GM21526 (cell line): ENCODE measurements at regions not wholly inside any gene's neighbourhood (a gene's known extent, or its start where the extent isn't known, plus 50 kb on each side); places are given as distances from the start of the nearest gene placed in this dataset.
"Not testable (repeated sequence)": the region's sequence is repeated elsewhere in the genome, so short reads cannot be mapped to it uniquely, and the experiment has no call there.

Experiments
- ATAC-seq: cut with Tn5 transposase; IDR thresholded peaks from one replicate; pipeline ENCODE4 v1.9.1; 2021; ENCODE audit warnings: moderate library complexity; ENCODE audit not compliant: unreplicated experiment, low FRiP score

DNA sequence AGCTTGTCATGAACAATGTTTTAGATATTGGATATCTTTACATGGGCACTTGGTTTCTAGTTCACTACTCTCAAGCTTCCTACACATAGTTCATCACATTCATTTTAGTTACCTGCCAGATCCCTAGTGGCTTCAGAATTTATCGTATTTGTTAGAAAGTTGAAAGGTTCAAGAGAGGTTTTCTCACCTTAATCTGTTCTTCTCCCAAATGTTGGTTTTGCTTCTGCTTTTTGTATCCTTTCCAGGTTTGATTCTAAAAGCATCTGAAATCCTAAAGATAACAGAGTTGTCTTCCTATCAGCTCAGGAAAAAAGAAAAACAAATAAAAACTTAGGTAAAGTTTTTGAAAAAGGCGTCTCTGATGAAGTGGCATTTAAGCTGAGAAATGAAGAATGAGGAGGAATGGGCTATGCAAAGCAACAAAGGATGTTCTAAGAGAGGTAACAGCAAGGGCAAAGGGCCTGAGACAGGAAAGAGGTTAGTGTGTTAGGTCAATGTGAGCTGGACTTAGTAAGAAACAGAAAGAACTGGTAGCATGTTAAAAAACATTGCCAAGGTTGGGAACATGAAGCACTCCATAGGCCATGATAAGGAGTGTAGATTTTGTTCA, 104.7 kb upstream of the CMC1 start:
- ATAC-seq: no peak

DNA sequence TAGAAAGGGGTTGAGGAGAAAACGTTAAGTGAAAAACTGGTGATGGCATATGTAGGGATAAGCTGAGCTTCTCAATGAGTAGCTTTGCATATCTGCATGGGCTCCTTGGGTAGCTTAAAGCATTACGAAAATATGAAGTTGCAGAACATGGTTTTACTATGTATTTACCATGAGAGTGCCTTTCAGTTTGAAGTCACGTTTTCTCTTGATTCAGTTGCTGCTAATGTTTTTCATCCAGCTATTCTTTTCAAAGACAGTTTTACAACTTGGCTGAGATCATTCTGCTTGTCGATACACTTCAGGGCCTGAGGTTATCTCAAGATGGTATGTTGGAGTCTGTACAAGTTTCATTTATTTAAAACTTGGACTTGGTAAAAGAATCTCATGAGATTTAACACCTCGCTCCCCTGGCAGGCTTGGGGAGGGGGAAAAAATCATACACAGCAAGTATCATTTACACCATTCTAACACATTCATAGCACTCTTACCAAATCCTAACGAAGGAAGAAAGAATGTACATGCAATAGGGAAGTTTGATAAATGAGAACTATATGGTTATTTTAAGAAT, 103.3 kb upstream of the CMC1 start:
- no peak for ATAC-seq

DNA sequence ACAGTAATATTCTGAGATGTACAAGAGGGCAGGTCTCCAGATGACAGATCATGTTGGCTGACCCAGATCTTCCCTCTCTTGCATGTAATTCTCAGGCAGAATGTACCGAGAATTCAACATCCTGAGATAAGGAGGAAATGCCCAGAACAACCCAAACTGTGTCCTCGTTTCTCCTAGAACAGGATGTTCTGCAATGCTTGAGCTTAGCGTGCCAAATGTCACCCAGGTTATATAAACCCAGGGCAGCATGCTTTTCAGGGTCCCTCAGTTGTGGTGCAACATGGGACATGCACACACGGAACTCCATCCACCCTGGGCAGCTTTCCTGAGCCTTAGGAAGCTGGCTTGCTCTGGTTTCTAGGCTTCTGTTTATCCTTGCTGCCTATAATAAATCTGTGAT, 102.1 kb upstream of the CMC1 start:
- ATAC-seq: no peak

DNA sequence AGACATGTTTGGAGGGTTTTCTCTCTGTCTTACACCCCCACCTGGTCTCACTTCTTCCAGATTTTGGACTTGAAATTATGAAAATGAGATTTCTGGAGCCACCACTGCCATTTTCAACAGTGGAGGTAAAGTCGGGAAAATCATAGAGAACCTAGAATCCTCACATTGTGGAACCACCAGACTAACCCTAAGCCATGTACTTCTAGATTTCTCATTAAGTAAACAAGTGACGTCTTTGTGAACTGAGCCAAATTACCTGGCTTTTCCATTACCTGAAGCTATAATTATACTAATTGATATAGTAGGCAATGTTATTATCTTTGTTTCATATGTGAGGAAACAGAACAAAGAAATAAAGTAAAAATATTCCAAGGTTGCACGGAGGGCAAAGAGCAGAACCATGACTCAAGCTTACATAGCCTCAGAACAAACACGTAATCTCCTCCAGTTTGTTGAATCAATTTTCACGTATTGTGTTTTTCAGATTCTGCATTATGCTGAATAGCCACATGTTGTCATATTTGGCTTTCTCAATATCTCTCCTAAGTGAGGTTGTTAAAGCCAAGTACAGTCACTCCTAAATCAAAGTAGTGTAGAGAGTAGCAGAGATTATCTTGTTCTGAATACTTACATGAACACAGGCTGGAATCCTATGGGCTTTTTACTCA, 101.3 kb upstream of the CMC1 start:
- no peak for ATAC-seq

DNA sequence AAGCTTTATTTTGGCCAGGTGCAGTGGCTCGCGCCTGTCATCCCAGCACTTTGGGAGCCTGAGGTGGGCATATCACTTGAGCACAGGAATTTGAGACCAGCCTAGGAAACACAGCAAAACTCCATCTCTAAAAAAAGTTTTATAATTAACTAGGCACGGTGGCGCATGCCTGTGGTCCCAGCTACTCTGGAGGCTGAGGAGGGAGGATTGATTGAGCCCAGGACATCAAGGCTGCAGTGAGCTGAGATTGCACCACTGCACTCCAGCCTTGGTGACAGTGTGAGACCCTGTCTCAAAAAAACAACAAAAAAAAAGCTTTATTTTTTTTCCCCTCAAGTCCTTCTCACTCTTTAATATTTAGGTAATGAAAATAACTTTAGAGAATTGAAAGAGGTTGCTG, 100.8 kb upstream of the CMC1 start:
- ATAC-seq: no peak

DNA sequence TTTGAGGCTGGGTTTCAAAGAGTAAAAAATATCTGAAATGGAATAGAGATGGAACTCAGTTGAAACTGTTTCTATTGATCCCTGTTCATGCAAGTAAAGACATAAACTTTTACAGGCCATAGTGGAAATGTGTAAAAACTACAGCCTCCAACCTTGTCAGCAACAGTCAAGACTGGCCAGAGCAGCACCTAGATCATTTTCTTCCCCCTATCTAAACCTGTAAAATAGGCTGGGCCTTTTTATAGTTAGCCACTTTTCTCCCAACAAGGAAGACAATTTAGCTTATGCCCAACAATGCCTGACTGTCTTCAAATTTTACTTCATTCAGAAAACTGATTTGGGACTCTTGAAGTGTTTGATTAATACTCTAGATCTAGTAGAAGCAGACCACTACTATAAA, 91.5 kb upstream of the CMC1 start:
- ATAC-seq: no peak

DNA sequence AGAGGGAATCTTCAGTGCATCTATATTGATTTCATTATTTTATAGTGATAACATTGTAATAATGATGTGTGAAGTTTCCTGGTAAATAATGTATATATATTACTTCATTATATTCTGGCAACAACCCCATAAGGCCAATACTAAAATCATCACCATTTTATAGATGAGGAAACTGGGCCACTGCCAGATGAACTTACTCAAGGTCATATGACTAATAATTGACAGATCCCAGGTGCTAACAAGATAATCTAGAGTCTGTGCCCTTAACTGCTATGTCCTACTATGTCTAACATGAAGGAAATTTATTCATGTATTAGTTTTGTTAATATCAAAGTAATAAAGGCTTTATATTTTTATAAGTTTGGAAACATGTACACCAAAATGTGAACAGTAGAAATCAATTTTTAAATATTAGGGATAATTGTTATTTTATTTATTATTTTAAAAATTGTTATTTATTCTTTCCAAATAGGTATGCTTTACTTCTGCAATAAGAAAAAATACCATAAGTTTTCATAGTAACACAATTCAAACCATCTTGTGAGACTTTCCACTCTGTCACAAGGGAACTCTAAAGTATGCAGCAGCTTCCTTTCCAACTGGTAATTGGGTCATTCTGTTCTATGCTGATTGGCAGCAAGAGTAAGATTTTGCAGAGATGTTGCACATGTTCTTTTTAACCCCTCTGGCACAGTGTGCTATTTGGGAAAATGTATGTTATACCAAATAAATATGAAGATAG, 90.8 kb upstream of the CMC1 start:
- no peak for ATAC-seq

DNA sequence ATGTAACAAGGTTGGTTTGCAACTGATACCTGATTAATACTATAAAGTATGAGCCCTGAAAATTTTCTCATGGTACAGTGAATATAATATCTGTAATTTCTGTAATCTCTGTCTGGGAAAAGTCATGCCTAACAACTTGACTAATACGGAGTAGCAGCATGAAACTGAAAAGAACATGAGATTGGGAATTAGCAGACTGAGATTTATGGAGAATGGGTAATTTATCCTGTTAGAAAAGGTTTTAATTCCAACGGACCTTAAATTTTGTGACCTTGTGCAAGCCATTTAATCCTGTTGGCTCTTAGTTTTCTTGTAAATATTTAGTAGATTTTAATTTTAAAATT, 90.2 kb upstream of the CMC1 start:
- ATAC-seq: no peak

DNA sequence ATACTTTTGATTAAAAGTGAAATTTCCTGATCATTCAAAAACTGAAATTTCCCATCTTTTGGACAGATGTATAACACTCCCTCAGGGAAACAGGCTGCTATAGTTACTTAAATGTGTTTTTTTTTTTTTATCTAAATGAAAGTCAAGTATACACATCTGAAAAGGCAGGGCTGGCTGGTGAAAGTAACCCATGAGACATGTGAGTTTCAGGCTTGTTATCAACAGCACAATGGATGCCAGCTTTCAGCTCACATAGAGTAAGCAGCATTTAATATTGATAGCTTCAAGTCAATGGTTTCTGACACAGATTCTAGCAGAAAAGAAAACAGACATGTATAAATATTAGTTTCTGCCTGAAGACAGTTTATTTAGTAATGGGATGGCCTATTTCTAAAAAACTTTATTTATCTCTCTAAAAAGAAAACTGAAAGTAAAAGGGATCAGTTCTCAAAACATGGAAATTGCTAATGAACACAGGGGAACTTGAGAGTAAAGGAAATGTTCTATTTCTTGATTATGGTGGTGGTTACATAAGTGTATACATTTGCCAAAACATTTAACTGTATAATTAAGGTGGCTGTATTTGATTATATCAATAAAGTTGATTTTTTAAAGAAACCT, 89.7 kb upstream of the CMC1 start:
- ATAC-seq: peak; percentile 92

DNA sequence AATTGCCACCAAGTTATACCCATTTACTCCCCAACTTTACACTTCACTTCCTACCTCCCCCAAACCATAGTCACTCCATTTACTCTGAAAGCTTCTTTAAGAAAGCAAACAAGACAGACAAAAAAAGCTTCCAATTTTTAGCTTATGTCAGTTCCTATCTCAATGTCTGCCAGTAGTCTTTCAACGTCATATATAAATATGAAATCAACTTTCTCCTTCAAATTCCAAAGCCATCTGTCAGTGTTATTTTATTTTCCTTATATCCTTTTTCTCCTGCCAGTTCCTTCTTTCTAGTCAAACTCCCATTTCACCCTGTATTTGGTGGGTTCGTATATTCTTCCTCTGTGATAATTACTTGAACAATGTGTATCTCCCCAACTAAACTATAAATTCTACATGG, 85.8 kb upstream of the CMC1 start:
- ATAC-seq: no peak

DNA sequence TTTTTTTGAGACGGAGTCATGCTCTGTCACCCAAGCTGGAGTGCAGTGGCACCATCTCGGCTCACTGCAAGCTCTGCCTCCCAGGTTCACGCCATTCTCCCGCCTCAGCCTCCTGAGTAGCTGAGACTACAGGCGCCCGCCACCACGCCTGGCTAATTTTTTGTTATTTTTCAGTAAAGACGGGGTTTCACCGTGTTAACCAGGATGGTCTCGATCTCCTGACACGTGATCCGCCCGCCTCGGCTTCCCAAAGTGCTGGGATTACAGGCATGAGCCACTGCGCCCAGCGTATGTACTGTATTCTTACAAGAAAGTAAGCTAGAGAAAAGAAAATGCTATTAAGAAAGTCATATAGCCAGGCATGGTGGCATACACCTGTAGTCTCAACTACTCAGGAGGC, 84.8 kb upstream of the CMC1 start:
- ATAC-seq: not testable (repeated sequence)

DNA sequence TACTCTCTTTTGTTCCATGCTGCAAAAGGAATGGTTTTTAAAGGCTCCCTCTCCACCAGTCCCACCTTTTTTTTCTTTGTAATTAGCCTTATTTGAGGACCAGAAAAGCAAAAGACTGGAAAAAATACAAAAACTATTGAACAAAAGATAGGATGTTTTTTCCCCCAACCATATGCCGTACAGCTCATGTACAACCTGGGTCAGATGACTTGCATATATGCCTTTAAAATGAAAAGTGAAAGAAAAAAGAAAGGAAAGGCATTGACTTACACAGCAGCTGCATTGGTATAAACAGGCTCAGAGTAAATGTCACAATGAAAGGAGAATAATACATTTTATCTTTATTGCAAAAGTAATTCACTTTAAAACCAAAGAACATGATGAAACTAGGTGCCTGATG, 69.5 kb upstream of the CMC1 start:
- ATAC-seq: peak; percentile 75

DNA sequence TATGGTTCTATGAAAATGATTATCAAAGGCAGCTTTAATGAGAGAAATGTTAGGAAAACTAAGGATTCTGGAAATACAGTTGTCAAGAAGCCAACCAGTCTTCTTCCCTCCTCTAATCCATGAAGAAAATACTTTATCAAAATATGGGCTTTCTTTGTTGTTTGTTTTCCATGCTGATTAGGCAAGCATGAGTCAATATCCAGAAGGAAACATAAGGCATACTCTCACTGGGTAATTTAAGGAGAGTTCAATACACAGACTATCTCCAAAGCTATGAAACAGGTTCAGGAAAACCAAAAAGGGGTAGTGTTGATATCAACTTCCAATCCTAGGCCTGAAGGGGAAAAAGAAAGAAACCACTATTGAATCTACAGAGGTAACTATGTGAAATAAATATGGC, 68.7 kb upstream of the CMC1 start:
- no peak for ATAC-seq

DNA sequence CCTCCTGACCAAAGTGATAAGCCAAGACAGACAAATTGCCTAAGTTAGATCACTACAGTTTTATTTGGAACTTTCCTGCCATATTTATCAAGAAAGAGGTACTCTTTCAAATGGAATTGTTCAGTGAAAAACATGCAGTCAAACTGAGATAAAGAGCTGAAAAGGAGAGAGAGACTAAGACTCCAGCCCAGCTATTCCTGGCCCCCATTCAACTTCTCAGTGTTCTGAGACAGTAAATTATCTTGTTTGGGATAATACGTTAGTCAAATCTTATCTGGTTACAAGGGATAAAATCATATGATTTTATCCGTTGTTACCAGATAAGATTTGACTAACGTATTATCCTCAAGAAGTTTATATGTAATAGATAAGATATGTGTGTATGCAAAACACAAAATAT, 67.6 kb upstream of the CMC1 start:
- ATAC-seq: no peak

DNA sequence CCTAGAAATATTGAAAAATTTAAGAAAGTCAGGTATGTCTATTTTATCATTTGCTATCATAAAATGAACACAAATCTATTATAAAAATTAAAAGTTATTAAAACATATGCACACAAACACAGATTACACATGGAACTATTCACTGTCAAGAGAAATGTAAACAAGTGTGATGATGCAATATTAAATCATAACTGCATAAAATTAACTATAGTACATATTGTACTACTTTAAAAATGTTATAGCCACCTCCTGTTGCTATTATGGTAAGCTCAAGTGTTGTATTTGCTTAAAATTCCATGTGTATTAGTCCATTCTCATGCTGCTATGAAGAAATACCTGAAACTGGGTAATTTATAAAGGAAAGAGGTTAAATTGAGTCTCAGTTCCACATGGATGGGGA, 54.7 kb upstream of the CMC1 start:
- ATAC-seq: no peak

DNA sequence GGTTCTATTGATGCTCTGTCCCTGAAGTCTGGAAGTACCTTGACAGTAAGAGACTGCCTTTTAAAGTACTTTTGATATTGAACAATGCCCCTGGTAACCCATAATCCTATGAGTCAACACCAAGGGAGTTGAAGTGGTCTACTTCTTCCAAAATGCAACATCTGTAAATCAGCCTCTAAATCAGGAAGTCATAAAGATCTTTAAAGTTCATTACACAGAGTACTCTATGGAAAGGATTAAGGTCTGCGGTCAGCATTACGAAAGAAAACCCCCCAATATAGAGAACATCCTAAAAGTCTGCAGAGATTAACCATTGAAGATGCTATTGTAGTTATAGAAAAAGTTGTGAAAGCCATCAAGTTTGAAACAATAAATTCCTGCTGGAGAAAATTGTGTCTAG, 52.7 kb upstream of the CMC1 start:
- ATAC-seq: no peak

DNA sequence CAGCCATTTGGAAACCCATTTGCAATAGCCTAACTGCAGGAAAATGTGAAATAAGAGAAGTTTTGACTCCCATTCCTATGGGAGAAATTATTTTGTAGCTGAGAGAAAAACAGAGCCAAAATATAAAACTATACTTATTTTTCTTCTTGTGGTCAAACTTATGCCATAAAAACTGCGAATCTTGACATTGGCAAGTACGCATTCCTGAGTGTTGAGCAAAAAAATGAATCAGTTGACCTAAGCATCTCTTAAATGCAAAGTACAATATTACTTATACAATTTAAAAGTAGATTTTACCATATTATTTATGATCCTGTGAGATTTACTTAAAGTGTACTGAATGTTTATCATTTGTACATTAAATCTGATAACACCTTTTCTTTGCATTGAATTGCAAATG, 50.1 kb upstream of the CMC1 start:
- no peak for ATAC-seq
